ENCODE measurements at regions not wholly inside any gene's neighbourhood (a gene's known extent, or its start where the extent isn't known, plus 50 kb on each side); places are given as distances from the start of the nearest gene placed in this dataset.

GRCh38 chr7:46257761-46258448 lies 336.8 kb upstream of the IGFBP3 start:
- Mint-ChIP-seq H3K9me3 (ENCODE audit: unreplicated experiment) (peaks cover 6% of the 10 kb centered on the region), H3K36me3 (ENCODE audit: unreplicated experiment) (peaks cover 7% of the 10 kb centered on the region), H3K27ac (ENCODE audit: unreplicated experiment) (peak overlapping the region; percentile 82), H3K4me3 (ENCODE audit: unreplicated experiment) (no peak overlapping the region), H3K27me3 (ENCODE audit: unreplicated experiment) (no peaks in the 10 kb centered on the region), H3K4me1 (ENCODE audit: unreplicated experiment) (peaks cover 40% of the 10 kb centered on the region)
- no peak for TF ChIP-seq CTCF (IDR thresholded peaks at IDR 0.05)
- no peak for DNase-seq (ENCODE audit: extremely low spot score, unreplicated experiment)

GRCh38 chr7:46256870-46257661 lies 336.0 kb upstream of the IGFBP3 start:
- H3K4me1 Mint-ChIP-seq (ENCODE audit: unreplicated experiment) = peaks cover 39% of the 10 kb centered on the region
- H3K4me3 Mint-ChIP-seq (ENCODE audit: unreplicated experiment) = no peak overlapping the region
- no peaks in the 10 kb centered on the region for H3K27me3 Mint-ChIP-seq (ENCODE audit: unreplicated experiment)
- H3K27ac Mint-ChIP-seq (ENCODE audit: unreplicated experiment) = peak overlapping the region; percentile 82
- H3K9me3 Mint-ChIP-seq (ENCODE audit: unreplicated experiment) = peaks cover 5% of the 10 kb centered on the region
- peaks cover 6% of the 10 kb centered on the region for H3K36me3 Mint-ChIP-seq (ENCODE audit: unreplicated experiment)
- TF ChIP-seq CTCF (IDR thresholded peaks at IDR 0.05) = no peak
- no peak for DNase-seq (ENCODE audit: extremely low spot score, unreplicated experiment)

- Mint-ChIP-seq H3K9me3 (ENCODE audit: unreplicated experiment) (peaks cover 8% of the 10 kb centered on the region), H3K4me1 (ENCODE audit: unreplicated experiment) (peaks cover 21% of the 10 kb centered on the region), H3K27me3 (ENCODE audit: unreplicated experiment) (no peaks in the 10 kb centered on the region), H3K36me3 (ENCODE audit: unreplicated experiment) (peaks cover 4% of the 10 kb centered on the region), H3K27ac (ENCODE audit: unreplicated experiment) (no peak overlapping the region), H3K4me3 (ENCODE audit: unreplicated experiment) (no peak overlapping the region)
- TF ChIP-seq CTCF (IDR thresholded peaks at IDR 0.05) = no peak
- no peak for DNase-seq (ENCODE audit: extremely low spot score, unreplicated experiment)
Observed at GRCh38 chr7:46253520-46253919, 332.4 kb upstream of the IGFBP3 start.

- peaks cover 6% of the 10 kb centered on the region for H3K36me3 Mint-ChIP-seq (ENCODE audit: unreplicated experiment)
- peaks cover 15% of the 10 kb centered on the region for H3K9me3 Mint-ChIP-seq (ENCODE audit: unreplicated experiment)
- no peak overlapping the region for H3K4me3 Mint-ChIP-seq (ENCODE audit: unreplicated experiment)
- TF ChIP-seq CTCF (IDR thresholded peaks at IDR 0.05) = no peak
- H3K4me1 Mint-ChIP-seq (ENCODE audit: unreplicated experiment) = peaks cover 33% of the 10 kb centered on the region
- peak overlapping the region; percentile 78 for H3K27ac Mint-ChIP-seq (ENCODE audit: unreplicated experiment)
- H3K27me3 Mint-ChIP-seq (ENCODE audit: unreplicated experiment) = no peaks in the 10 kb centered on the region
- no peak for DNase-seq (ENCODE audit: extremely low spot score, unreplicated experiment)
Observed at GRCh38 chr7:46247664-46248063, 326.6 kb upstream of the IGFBP3 start.

- Mint-ChIP-seq H3K27ac (ENCODE audit: unreplicated experiment) (no peak overlapping the region), H3K9me3 (ENCODE audit: unreplicated experiment) (peaks cover 12% of the 10 kb centered on the region), H3K4me3 (ENCODE audit: unreplicated experiment) (no peak overlapping the region), H3K36me3 (ENCODE audit: unreplicated experiment) (peaks cover 4% of the 10 kb centered on the region), H3K27me3 (ENCODE audit: unreplicated experiment) (no peaks in the 10 kb centered on the region), H3K4me1 (ENCODE audit: unreplicated experiment) (peaks cover 33% of the 10 kb centered on the region)
- DNase-seq (ENCODE audit: extremely low spot score, unreplicated experiment) = no peak
- no peak for TF ChIP-seq CTCF (IDR thresholded peaks at IDR 0.05)
Observed at GRCh38 chr7:46245586-46246111, 324.6 kb upstream of the IGFBP3 start.
